ENCODE measurements at regions not wholly inside any gene's neighbourhood (a gene's known extent, or its start where the extent isn't known, plus 50 kb on each side); places are given as distances from the start of the nearest gene placed in this dataset.
"Not testable (repeated sequence)": the region's sequence is repeated elsewhere in the genome, so short reads cannot be mapped to it uniquely, and the experiment has no call there.

- no peak overlapping the region for H3K18ac ChIP-seq (ENCODE audit: insufficient read length, low read depth, low read length)
- no peak overlapping the region for H3K27ac ChIP-seq (ENCODE audit: insufficient read length, low read depth, low read length)
- H4K20me1 ChIP-seq (ENCODE audit: control insufficient read depth, insufficient read depth, insufficient read length): no peaks in the 10 kb centered on the region
- no peaks in the 10 kb centered on the region for H3K23me2 ChIP-seq (ENCODE audit: insufficient read length, low read depth, low read length, poor library complexity, severe bottlenecking)
- no peak overlapping the region for H2AK5ac ChIP-seq (ENCODE audit: insufficient read length, low read length)
- no peak overlapping the region for H4K5ac ChIP-seq (ENCODE audit: insufficient read length, low read depth, low read length)
- no peak overlapping the region for H3K23ac ChIP-seq (ENCODE audit: insufficient read length, low read depth, low read length)
- H3K27me3 Mint-ChIP-seq (ENCODE audit: low read depth): no peaks in the 10 kb centered on the region
- H2BK15ac ChIP-seq (ENCODE audit: low read depth, low read length): no peak overlapping the region
- no peak overlapping the region for H3T11ph ChIP-seq (ENCODE audit: low read length)
- no peak overlapping the region for H3K4ac ChIP-seq (ENCODE audit: low read depth, low read length)
- H3K9ac ChIP-seq (ENCODE audit: extremely low read depth, insufficient read length, low read length): no peak overlapping the region
- no peak overlapping the region for H4K8ac ChIP-seq (replicated peaks; ENCODE audit: insufficient read length, low read depth, low read length)
- peaks cover 7 to 10% of the 10 kb centered on the region in 2 experiments for H3K9me3 Mint-ChIP-seq
- H3K4me2 ChIP-seq (ENCODE audit: insufficient read depth, insufficient read length, low read length): no peak overlapping the region
- TF ChIP-seq, protein P1, sequence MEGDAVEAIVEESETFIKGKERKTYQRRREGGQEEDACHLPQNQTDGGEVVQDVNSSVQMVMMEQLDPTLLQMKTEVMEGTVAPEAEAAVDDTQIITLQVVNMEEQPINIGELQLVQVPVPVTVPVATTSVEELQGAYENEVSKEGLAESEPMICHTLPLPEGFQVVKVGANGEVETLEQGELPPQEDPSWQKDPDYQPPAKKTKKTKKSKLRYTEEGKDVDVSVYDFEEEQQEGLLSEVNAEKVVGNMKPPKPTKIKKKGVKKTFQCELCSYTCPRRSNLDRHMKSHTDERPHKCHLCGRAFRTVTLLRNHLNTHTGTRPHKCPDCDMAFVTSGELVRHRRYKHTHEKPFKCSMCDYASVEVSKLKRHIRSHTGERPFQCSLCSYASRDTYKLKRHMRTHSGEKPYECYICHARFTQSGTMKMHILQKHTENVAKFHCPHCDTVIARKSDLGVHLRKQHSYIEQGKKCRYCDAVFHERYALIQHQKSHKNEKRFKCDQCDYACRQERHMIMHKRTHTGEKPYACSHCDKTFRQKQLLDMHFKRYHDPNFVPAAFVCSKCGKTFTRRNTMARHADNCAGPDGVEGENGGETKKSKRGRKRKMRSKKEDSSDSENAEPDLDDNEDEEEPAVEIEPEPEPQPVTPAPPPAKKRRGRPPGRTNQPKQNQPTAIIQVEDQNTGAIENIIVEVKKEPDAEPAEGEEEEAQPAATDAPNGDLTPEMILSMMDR (conservative IDR thresholded peaks at IDR 0.05): no peak
- no peaks in the 10 kb centered on the region for H3K79me2 ChIP-seq (ENCODE audit: insufficient read depth, low read length)
- no peak overlapping the region for H3K56ac ChIP-seq (ENCODE audit: insufficient read length, low read depth, low read length)
- no peaks in the 10 kb centered on the region for H3K9me3 ChIP-seq (ENCODE audit: control insufficient read depth, low read depth, low read length)
- peaks cover 7% of the 10 kb centered on the region in 2 experiments for H3K4me1 Mint-ChIP-seq
- peaks cover 0 to 5% (median 2%) of the 10 kb centered on the region in 3 experiments; a peak in 3 of 7 replicates for H3K36me3 Mint-ChIP-seq (ENCODE audit: insufficient read depth in 1 of 3, low read depth in 3 of 3)
- H2BK120ac ChIP-seq (ENCODE audit: low read depth, low read length, poor library complexity, severe bottlenecking): no peak overlapping the region
- no peak for DNase-seq
- no peak overlapping the region for H2BK12ac ChIP-seq (ENCODE audit: insufficient read length, low read depth, low read length)
- H2BK5ac ChIP-seq (ENCODE audit: insufficient read length, low read length): no peak overlapping the region
- H3K27me3 ChIP-seq (ENCODE audit: insufficient read depth, low read length): no peaks in the 10 kb centered on the region
- no peak overlapping the region for H3K27ac Mint-ChIP-seq
- no peaks in the 10 kb centered on the region; the same call in 1 of the 2 replicates for H3K4me1 ChIP-seq (ENCODE audit: insufficient read depth, low read length)
- H4K91ac ChIP-seq (ENCODE audit: insufficient read length, low read depth, low read length): no peak overlapping the region
- no peak overlapping the region for H3K14ac ChIP-seq (ENCODE audit: insufficient read depth, low read length)
- no peak overlapping the region for H2BK20ac ChIP-seq (ENCODE audit: low read depth, low read length, poor library complexity, severe bottlenecking)
- H3K79me1 ChIP-seq (ENCODE audit: insufficient read depth, low read depth, low read length, poor library complexity, severe bottlenecking): no peaks in the 10 kb centered on the region
- H3K4me3 Mint-ChIP-seq: no peak overlapping the region
- no CpG with 5 or more reads among the region's 2 CpGs for WGBS (ENCODE audit: extremely low coverage, insufficient read length, low lambda C conversion rate)
- H2AFZ ChIP-seq (ENCODE audit: low read length): no peak overlapping the region
Observed at GRCh38 chr5:148751025-148751424, 75.4 kb upstream of the ADRB2 start.

DNA sequence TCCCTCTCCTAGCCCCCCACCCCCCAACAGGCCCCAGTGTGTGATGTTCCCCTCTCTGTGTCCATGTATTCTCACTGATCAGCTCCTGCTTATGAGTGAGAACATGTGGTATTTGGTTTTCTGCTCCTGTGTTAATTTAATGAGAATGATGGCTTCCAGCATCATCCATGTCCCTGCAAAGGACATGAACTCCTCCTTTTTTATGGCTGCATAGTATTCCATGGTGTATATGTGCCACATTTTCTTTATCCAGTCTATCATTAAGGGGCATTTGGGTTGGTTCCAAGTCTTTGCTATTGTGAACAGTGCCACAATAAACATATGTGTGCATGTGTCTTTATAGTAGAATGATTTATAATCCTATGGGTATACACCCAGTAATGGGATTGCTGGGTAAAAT, 74.0 kb upstream of the ADRB2 start:
- H3K4me1 ChIP-seq (ENCODE audit: insufficient read depth, low read length); H2BK120ac ChIP-seq (ENCODE audit: low read depth, low read length, poor library complexity, severe bottlenecking); H3K4me2 ChIP-seq (ENCODE audit: insufficient read depth, insufficient read length, low read length); H2BK12ac ChIP-seq (ENCODE audit: insufficient read length, low read depth, low read length); H3T11ph ChIP-seq (ENCODE audit: low read length); H2BK15ac ChIP-seq (ENCODE audit: low read depth, low read length); H2BK5ac ChIP-seq (ENCODE audit: insufficient read length, low read length); H3K14ac ChIP-seq (ENCODE audit: insufficient read depth, low read length); H3K4me1 Mint-ChIP-seq; H3K36me3 Mint-ChIP-seq (ENCODE audit: insufficient read depth in 1 of 3, low read depth in 3 of 3); H3K27me3 Mint-ChIP-seq (ENCODE audit: low read depth); H3K27me3 ChIP-seq (ENCODE audit: insufficient read depth, low read length); H3K79me2 ChIP-seq (ENCODE audit: insufficient read depth, low read length); H3K27ac ChIP-seq (ENCODE audit: insufficient read length, low read depth, low read length); H3K4ac ChIP-seq (ENCODE audit: low read depth, low read length); H4K20me1 ChIP-seq (ENCODE audit: control insufficient read depth, insufficient read depth, insufficient read length); H3K4me3 Mint-ChIP-seq; H2BK20ac ChIP-seq (ENCODE audit: low read depth, low read length, poor library complexity, severe bottlenecking); H3K9me3 ChIP-seq (ENCODE audit: control insufficient read depth, low read depth, low read length); H3K27ac Mint-ChIP-seq; H3K23me2 ChIP-seq (ENCODE audit: insufficient read length, low read depth, low read length, poor library complexity, severe bottlenecking); H2AFZ ChIP-seq (ENCODE audit: low read length); H2AK5ac ChIP-seq (ENCODE audit: insufficient read length, low read length); H3K79me1 ChIP-seq (ENCODE audit: insufficient read depth, low read depth, low read length, poor library complexity, severe bottlenecking); H3K56ac ChIP-seq (ENCODE audit: insufficient read length, low read depth, low read length); DNase-seq; H4K5ac ChIP-seq (ENCODE audit: insufficient read length, low read depth, low read length); H3K9ac ChIP-seq (ENCODE audit: extremely low read depth, insufficient read length, low read length); H3K9me3 Mint-ChIP-seq; H3K23ac ChIP-seq (ENCODE audit: insufficient read length, low read depth, low read length); H3K18ac ChIP-seq (ENCODE audit: insufficient read length, low read depth, low read length); H4K91ac ChIP-seq (ENCODE audit: insufficient read length, low read depth, low read length); H4K8ac ChIP-seq (replicated peaks; ENCODE audit: insufficient read length, low read depth, low read length): not testable (repeated sequence)

All from H9 (cell line).